BLaER1 (cell line): ENCODE measurements at regions not wholly inside any gene's neighbourhood (a gene's known extent, or its start where the extent isn't known, plus 50 kb on each side); places are given as distances from the start of the nearest gene placed in this dataset.
A peak's percentile ranks its signal among the peaks of the same experiment; 100 is the strongest.
"Not testable (repeated sequence)": the region's sequence is repeated elsewhere in the genome, so short reads cannot be mapped to it uniquely, and the experiment has no call there.

Experiments
- H3K27ac ChIP-seq: shearing (Covaris generic); formaldehyde crosslinking; 2 replicates; pipeline ENCODE4 v1.8.1; 2022
- H3K27me3 ChIP-seq: shearing (Covaris generic); formaldehyde crosslinking; 2 replicates; pipeline ENCODE4 v1.8.1; 2022
- H3K36me3 ChIP-seq: shearing (Covaris generic); formaldehyde crosslinking; 2 replicates; pipeline ENCODE4 v1.8.1; 2022
- H3K4me1 ChIP-seq: shearing (Covaris generic); formaldehyde crosslinking; 2 replicates; pipeline ENCODE4 v1.8.1; 2022
- H3K4me2 ChIP-seq: shearing (Covaris generic); formaldehyde crosslinking; 2 replicates; pipeline ENCODE4 v1.8.1; 2022
- H3K4me3 ChIP-seq: shearing (Covaris generic); formaldehyde crosslinking; 2 replicates; pipeline ENCODE4 v1.8.1; 2022
- H3K9ac ChIP-seq: shearing (Covaris generic); formaldehyde crosslinking; 2 replicates; pipeline ENCODE4 v1.8.1; 2022
- H3K9me3 ChIP-seq: shearing (Covaris generic); formaldehyde crosslinking; 2 replicates; pipeline ENCODE4 v1.8.1; 2022
- H4K20me1 ChIP-seq: shearing (Covaris generic); formaldehyde crosslinking; 2 replicates; pipeline ENCODE4 v1.8.1; 2022
- Cebpa-rat ChIP-seq: shearing (Covaris generic); IDR thresholded peaks from 2 replicates; pipeline ENCODE4 v1.8.1; 2022

DNA sequence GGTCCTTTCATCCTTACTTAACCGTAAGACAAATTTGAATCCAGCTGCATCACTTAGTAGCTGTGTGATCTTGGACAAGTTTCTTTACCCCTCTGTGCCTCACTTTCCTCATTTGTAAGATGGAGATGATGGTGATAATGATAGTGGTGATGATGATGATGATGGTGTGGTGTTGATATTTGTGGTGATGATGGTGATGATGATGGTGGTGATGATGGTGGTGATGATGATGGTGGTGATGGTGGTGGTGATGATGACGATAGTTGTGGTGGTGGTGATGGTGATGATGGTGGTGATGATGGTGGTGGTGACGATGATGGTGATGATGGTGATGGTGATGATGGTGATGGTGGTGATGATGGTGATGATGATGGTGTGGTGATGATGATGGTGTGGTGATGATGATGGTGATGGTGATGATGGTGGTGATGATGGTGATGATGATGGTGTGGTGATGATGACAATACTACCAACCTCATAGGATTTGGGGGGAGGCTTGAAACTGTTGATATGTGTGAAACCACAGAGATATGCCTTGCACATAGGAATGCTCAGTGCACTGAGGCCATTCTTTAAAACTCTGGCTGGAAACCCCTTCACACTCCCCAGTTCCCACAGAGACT is 233.2 kb downstream of the LY86 start:
- H3K4me3 ChIP-seq: no peak overlapping the region
- H3K36me3 ChIP-seq: no peaks in the 10 kb centered on the region
- TF ChIP-seq Cebpa-rat: no peak
- H3K9me3 ChIP-seq: no peaks in the 10 kb centered on the region
- no peak overlapping the region for H3K27ac ChIP-seq
- H4K20me1 ChIP-seq: no peaks in the 10 kb centered on the region
- no peaks in the 10 kb centered on the region for H3K27me3 ChIP-seq
- H3K9ac ChIP-seq: no peak overlapping the region
- peaks cover 80% of the 10 kb centered on the region for H3K4me1 ChIP-seq
- H3K4me2 ChIP-seq: no peak overlapping the region

DNA sequence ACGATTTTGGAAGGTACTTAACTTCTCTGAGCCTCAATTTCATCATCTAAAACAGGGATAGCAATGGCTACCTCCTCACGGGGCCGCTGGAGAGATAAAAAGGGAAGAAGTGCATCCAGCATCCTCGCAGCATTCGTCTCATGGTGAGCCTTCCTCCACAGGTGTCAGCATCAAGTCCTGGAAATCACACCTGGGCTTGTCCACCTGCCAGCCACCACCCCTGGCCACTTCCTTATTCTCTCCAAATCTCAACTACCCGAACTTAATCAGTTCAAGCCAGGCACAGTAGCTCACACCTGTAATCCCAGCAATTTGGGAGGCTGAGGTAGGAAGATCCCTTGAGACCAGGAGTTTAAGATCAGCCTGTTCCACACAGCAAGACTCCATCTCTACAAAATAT is 234.5 kb downstream of the LY86 start:
- Histone ChIP-seq H3K4me2 (peak overlapping the region; percentile 47), H3K27ac (no peak overlapping the region), H3K9me3 (no peaks in the 10 kb centered on the region), H3K4me1 (peaks cover 79% of the 10 kb centered on the region), H3K9ac (no peak overlapping the region), H4K20me1 (no peaks in the 10 kb centered on the region), H3K36me3 (no peaks in the 10 kb centered on the region), H3K4me3 (no peak overlapping the region), H3K27me3 (no peaks in the 10 kb centered on the region)
- TF ChIP-seq Cebpa-rat: no peak

DNA sequence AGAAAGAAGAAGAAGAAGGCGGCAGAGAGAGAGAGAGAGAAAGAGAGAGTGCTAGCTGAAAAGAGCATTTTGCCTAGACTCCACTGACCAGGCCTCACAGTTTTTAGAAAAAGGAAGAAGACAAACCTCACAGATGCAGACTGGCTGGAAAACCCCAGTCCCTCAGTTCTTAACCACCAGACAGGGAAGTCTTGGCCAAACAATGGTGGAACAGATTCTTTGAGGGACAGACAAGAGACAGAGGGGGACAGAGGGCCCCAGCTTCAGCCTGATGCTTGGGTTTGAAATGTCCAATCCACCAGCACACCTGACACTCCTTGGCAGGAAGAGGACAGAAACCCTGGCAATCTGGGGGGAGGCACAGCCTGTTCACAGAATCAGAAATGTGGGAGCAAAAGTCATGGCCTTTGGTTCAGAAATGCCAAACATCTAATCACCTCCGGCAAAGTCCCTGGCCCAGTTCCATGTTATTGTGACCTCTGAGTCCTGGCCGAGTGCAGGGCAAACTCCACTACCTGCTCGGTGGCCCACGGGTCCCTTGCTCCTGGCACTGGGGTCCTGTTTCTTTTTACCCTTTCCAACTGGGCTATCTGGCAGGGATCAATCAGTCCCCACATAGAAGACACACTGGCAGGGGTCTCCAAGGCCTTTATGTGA is 235.2 kb downstream of the LY86 start:
- Histone ChIP-seq H3K9ac (no peak overlapping the region), H3K4me2 (peak overlapping the region; percentile 47), H3K9me3 (no peaks in the 10 kb centered on the region), H3K36me3 (no peaks in the 10 kb centered on the region), H3K4me3 (no peak overlapping the region), H3K27ac (no peak overlapping the region), H3K4me1 (peaks cover 73% of the 10 kb centered on the region), H3K27me3 (no peaks in the 10 kb centered on the region), H4K20me1 (no peaks in the 10 kb centered on the region)
- no peak for TF ChIP-seq Cebpa-rat

DNA sequence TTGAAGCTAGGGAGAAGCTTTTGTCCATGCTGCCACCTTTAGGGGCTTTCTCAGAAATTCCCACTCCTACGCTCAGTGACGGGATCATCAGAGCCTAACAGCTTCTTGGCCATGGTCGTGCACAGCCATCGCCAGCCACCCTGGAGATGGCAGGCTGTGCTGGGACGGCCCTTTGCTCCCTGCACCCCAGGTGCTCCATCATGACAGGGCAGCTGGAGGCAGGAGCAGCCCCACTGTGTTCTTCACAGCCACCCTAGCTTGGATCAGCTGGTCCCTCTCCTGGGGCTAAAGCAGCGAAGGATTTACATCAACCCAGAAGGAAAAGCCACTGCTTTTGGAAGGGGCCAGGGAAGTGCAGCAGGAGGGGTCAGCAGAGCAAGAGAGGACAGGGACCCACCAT is 235.9 kb downstream of the LY86 start:
- H3K27me3 ChIP-seq: no peaks in the 10 kb centered on the region
- no peaks in the 10 kb centered on the region for H4K20me1 ChIP-seq
- H3K4me3 ChIP-seq: no peak overlapping the region
- no peaks in the 10 kb centered on the region for H3K9me3 ChIP-seq
- no peaks in the 10 kb centered on the region for H3K36me3 ChIP-seq
- H3K9ac ChIP-seq: no peak overlapping the region
- H3K27ac ChIP-seq: no peak overlapping the region
- peak overlapping the region; percentile 36; the same call in 1 of the 2 replicates for H3K4me2 ChIP-seq
- TF ChIP-seq Cebpa-rat: no peak
- H3K4me1 ChIP-seq: peaks cover 66% of the 10 kb centered on the region

DNA sequence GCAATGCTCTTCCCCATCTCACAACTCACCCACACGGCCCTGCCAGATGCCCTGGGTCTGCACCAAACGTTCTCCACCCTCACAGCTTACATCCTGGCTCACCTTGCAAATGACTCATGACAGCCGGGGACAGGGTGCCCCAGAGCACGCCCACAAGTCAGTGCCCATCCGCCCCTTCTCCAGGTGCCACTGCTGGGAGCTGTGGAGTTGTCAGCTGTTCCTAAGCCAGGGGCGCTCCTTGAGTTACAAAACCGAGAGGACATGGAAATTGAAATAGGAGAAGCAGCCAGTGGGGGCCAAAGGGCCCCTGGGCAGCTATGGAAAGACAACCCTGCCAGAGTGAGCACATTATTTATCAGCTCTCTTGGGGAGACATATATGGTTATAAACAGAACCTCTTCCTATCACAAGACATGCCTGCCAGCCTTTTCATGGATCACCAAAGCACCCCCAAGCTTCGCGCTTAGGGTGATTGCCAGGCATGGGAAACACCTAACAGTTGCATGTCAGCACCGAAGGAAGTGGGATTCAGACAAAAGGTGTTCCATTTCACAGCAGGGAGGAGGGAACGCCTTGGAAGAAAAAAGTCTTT is 236.8 kb downstream of the LY86 start:
- Histone ChIP-seq H3K36me3 (no peaks in the 10 kb centered on the region), H3K4me1 (peaks cover 67% of the 10 kb centered on the region), H3K27me3 (no peaks in the 10 kb centered on the region), H3K9me3 (no peaks in the 10 kb centered on the region), H3K4me2 (peak overlapping the region; percentile 36), H3K4me3 (no peak overlapping the region), H4K20me1 (no peaks in the 10 kb centered on the region), H3K27ac (no peak overlapping the region), H3K9ac (no peak overlapping the region)
- no peak for TF ChIP-seq Cebpa-rat

DNA sequence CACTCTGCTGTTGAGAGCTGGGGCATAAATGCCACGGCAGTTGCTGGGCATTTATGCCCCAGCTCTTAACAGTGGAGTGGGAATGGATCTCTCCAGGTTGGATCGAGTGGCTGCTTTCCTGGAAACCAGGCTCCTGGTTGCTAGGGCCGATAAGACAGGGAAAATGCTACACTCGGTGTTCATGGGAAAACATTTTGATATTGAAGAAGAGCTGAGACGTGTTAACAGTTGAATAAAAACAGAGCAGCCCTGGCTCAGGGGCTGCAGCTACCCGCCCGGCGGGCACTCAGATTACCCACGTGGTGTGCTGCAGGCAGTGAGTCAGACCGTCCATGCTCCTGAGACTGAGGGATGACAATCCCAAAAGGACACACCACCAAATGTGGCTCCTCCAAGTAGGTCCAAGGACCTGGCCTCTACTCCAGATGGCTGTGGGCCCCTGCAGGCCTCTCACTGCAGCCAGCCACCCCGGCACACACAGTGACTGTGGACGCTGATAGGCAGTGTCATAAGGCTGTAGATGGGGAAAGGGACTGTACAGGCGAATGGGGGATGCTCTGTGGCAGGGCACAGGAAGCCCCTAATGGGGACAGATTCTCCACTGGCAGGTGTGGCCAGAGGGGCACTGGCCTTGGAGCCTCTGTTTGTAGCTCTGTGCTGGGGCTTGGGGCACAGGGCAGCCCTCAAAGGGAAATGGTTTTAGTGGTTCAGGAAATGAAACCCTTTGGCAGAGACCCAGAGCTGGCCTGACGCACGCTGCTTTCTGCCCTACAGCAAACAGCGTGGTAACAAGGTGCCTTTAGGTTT is 237.8 kb downstream of the LY86 start:
- H3K4me3 ChIP-seq: no peak overlapping the region
- peak overlapping the region; percentile 78 for H3K4me2 ChIP-seq
- H3K4me1 ChIP-seq: peaks cover 72% of the 10 kb centered on the region
- H3K9ac ChIP-seq: peak overlapping the region; percentile 3; the same call in 1 of the 2 replicates
- no peak for TF ChIP-seq Cebpa-rat
- H3K27me3 ChIP-seq: no peaks in the 10 kb centered on the region
- no peaks in the 10 kb centered on the region for H3K9me3 ChIP-seq
- no peaks in the 10 kb centered on the region for H4K20me1 ChIP-seq
- H3K36me3 ChIP-seq: no peaks in the 10 kb centered on the region
- peak overlapping the region; percentile 45 for H3K27ac ChIP-seq

DNA sequence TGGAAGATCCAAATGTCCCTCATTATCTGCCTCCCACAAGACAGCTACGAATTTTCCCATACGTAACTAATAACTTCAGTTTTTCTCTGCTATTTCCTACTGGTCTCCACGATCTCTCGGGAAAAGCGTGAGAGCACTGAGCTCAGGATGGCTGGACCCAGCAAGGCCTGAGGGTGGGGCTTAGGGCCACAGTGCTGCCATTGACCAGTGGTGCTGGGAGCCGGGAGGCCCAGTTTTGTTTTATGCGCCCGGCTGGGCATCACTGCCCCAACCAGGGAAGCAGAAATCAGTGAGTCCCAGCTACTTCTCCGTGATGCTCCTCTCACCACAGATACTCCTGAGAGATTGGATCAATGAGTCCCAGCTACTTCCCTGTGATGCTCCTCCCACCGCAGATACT is 238.4 kb downstream of the LY86 start:
- Histone ChIP-seq H3K9me3 (no peaks in the 10 kb centered on the region), H3K27me3 (no peaks in the 10 kb centered on the region), H4K20me1 (no peaks in the 10 kb centered on the region), H3K4me2 (peak overlapping the region; percentile 78), H3K36me3 (no peaks in the 10 kb centered on the region), H3K9ac (0 out of 2 replicates have a peak overlapping the region, but pooled peaks have one; percentile 3), H3K4me1 (peaks cover 78% of the 10 kb centered on the region), H3K27ac (peak overlapping the region; percentile 45; the same call in 1 of the 2 replicates), H3K4me3 (no peak overlapping the region)
- TF ChIP-seq Cebpa-rat: no peak

DNA sequence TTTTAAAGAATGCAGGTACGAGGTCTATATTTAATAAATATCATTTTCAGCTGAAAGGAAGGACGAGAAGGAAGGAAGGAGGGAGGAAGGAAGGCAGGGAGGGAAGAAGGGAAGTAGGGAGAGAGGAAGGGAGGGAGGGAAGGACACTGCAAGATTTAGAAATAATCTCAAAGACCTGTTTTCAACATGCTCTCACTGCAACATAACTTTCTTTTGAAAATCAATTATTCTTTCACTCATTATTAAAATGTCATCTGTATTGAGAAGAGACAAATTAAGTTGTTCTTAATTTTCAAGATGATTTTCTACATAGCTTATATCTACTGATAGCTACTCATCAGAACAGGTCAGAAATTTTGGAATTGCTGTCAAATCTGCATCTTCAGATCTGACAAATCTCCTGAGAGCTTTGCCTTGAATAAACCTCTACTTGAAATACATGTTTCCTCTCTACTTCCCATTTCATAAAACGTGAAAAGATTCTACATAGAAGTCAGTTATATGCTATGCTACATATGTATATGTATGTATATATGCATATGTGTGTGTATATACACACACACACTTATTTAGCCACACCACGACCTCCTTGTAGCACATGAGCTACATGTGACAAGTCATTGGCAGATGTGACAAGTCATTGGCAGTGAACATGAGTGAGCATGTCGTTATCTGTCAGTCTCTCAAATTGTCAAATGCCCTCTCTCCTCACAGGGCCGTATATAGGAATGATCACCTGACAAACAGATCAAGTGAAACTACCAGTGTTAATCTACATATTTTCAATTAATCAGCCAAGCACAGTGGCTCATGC is 241.6 kb downstream of the LY86 start:
- peak overlapping the region; percentile 1; the same call in 1 of the 2 replicates for H3K4me2 ChIP-seq
- H3K27me3 ChIP-seq: no peaks in the 10 kb centered on the region
- TF ChIP-seq Cebpa-rat: no peak
- H4K20me1 ChIP-seq: no peaks in the 10 kb centered on the region
- no peaks in the 10 kb centered on the region for H3K9me3 ChIP-seq
- H3K9ac ChIP-seq: no peak overlapping the region
- H3K36me3 ChIP-seq: no peaks in the 10 kb centered on the region
- peaks cover 71% of the 10 kb centered on the region for H3K4me1 ChIP-seq
- no peak overlapping the region for H3K27ac ChIP-seq
- H3K4me3 ChIP-seq: no peak overlapping the region

DNA sequence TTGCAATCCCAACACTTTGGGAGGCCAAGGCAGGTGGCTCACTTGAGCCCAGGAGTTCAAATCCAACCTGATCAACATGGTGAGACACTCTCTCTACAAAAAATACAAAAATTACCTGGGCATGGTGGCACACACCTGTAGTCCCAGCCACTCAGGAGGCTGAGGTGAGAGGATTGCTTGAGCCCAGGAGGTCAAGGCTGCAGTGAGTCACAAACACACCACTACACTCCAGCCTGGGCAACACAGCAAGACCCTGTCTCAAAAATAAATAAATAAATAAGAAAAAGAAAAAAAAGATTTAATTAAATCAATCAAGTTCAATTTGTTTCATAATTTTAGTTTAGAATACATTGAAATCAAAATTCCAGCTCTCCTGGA is 242.2 kb downstream of the LY86 start:
- H4K20me1 ChIP-seq, H3K9me3 ChIP-seq, H3K27me3 ChIP-seq, H3K36me3 ChIP-seq, H3K4me3 ChIP-seq, H3K9ac ChIP-seq, H3K27ac ChIP-seq: not testable (repeated sequence)
- Histone ChIP-seq H3K4me1 (peaks cover 71% of the 10 kb centered on the region), H3K4me2 (0 out of 2 replicates have a peak overlapping the region, but pooled peaks have one; percentile 1)
